LNCAP (cell line): ENCODE measurements at regions not wholly inside any gene's neighbourhood (a gene's known extent, or its start where the extent isn't known, plus 50 kb on each side); places are given as distances from the start of the nearest gene placed in this dataset.

Source experiments
- TF ChIP-seq, protein P1 (sequence below): fragments of 450-650 bp; IDR thresholded peaks from 2 replicates; pipeline ENCODE4 v1.5.1; 2017; ENCODE audit warnings: mild to moderate bottlenecking

GRCh38 chr2:14137643-14138042, 494.9 kb upstream of the LRATD1 start:
- TF ChIP-seq, protein P1, sequence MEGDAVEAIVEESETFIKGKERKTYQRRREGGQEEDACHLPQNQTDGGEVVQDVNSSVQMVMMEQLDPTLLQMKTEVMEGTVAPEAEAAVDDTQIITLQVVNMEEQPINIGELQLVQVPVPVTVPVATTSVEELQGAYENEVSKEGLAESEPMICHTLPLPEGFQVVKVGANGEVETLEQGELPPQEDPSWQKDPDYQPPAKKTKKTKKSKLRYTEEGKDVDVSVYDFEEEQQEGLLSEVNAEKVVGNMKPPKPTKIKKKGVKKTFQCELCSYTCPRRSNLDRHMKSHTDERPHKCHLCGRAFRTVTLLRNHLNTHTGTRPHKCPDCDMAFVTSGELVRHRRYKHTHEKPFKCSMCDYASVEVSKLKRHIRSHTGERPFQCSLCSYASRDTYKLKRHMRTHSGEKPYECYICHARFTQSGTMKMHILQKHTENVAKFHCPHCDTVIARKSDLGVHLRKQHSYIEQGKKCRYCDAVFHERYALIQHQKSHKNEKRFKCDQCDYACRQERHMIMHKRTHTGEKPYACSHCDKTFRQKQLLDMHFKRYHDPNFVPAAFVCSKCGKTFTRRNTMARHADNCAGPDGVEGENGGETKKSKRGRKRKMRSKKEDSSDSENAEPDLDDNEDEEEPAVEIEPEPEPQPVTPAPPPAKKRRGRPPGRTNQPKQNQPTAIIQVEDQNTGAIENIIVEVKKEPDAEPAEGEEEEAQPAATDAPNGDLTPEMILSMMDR = peak; percentile 36; the same call in 1 of the 2 replicates

DNA sequence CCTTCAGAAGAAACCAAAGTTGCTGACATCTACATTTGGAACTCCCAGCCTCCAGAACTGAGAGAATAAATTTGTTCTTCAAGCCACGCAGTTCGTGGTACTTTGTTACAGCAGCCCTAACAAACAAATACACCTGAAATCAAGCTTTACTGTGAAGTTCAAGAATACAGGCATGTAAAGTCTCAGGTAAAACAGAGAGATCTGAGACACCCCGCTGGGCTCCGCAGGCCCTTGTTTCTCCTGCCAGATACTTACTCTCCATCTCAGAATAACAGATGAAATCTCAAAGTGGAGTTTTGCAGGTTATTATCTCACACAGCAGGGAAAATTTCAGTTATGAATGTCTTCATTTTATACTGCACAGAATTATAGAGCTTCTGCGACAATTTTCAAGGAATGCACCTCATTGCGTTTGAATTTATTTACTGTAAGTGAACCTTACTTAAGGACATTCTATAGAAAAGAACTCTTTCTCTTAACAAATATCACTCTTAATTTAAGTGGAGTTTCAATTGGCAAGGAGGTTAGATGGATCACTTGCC, 492.4 kb upstream of the LRATD1 start:
- TF ChIP-seq, protein P1 = no peak

DNA sequence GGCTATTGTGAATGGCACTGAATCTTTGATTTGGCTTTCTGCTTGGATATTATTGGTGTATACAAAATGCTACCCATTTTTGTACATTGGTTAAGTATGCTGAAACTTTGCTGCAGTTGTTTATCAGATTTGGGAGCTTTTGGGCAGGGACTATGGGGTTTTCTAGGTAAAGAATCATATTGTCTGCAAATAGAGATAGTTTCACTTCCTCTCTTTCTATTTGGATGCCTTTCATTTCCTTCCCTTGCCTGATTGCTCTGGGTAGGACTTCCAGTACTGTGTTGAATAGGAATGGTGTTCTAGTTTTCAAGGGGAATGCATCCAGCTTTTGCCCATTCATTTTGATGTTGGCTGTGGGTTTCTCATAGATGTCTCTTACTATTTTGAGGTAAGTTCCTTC, 489.1 kb upstream of the LRATD1 start:
- TF ChIP-seq, protein P1 = no peak

DNA sequence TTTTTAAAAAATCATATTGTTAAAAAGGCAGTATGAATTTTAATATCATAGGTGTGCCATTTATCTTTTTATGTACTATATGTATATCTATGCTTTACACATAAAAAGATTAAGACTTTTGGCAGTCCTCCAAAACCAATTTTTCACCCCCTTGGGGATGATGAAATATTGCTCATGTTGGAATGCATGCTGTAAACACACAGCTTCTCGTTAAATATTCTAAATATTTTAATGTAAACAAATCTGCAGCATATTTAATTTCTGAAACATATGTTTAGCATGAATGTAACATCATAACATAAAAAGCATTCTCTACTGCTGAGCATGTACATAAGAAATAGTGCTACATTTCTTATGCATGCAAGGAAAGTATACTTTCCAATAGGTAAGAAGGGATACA, 484.3 kb upstream of the LRATD1 start:
- TF ChIP-seq, protein P1 = no peak

GRCh38 chr2:14157816-14158215, 474.7 kb upstream of the LRATD1 start:
- TF ChIP-seq, protein P1 = no peak

DNA sequence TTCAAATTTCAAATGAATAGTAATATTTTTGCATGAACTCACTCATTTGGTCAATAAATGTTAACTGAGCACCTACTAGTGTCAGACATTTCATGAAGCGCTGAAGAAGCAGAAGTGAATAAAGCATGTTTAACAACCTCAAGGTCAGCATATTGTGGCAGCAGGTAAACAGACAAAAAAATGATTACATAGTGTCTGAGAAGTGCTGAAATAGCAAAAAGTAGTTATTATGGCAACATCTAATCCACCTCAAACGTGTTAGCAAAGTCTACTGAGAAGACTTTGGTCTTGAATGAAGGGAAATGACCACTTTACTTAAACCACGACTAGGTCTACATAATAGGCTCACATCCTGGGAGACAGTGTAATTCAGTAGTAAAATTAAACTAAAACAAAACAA, 452.2 kb upstream of the LRATD1 start:
- TF ChIP-seq, protein P1 = no peak

DNA sequence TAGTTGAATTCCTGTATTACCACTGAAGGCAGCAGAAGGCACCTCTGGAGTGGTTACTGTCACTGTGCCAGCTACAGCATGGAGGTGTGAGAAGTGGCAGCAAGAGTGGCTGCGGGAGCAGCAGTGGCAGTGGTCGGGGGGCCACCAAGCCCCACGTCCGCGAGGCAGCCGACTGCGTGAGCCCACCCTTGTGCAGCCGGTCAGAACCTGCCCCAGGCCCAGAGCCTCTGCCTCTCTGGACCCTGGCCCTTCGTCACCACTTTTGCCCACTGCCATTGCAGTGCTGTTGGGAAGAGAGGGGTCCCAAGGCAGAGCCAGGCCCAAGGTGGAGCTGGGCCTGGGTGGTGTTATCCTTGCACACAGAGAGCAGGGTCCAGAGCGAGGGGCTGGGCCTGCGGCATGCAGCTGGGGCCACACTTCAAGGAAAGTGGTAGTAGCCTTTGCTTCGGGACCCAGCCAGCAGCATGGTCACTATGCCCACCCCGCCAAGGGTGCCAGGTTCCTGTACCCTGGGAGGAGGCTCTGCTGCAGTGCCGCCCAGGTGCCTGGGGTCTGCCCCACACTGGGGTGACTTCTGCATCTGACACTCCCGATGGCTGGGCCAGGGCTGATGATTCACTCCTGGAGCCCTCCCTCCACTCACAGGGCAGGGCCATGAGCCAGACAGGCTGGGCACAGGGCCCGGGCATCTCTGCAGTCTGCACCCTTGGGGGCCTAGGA, 450.1 kb upstream of the LRATD1 start:
- TF ChIP-seq, protein P1 = no peak
